HUDEP-2 (cell line): ENCODE measurements at regions not wholly inside any gene's neighbourhood (a gene's known extent, or its start where the extent isn't known, plus 50 kb on each side); places are given as distances from the start of the nearest gene placed in this dataset.
"Not testable (repeated sequence)": the region's sequence is repeated elsewhere in the genome, so short reads cannot be mapped to it uniquely, and the experiment has no call there.

Experiments used
- DNase-seq, 76 experiments: peaks; one replicate each; lab custom pipeline; 2025; ENCODE audit not compliant: unreplicated experiment in 76 of 76; lab: John Stamatoyannopoulos, UW

- no peak for DNase-seq
Measured at GRCh38 chrX:117510453-117510852, 606.2 kb downstream of the KLHL13 start.

GRCh38 chrX:117508021-117508420 is 608.6 kb downstream of the KLHL13 start:
- no peak for DNase-seq

- no peak for DNase-seq
Measured at GRCh38 chrX:117487421-117487820, 629.2 kb downstream of the KLHL13 start.

GRCh38 chrX:117483950-117484349 is 632.7 kb downstream of the KLHL13 start:
- DNase-seq: no peak

GRCh38 chrX:117458243-117458968 is 658.2 kb downstream of the KLHL13 start:
- no peak for DNase-seq

- no peak for DNase-seq
Measured at GRCh38 chrX:117455787-117456186, 660.8 kb downstream of the KLHL13 start.

- no peak for DNase-seq
Measured at GRCh38 chrX:117429501-117429900, 687.1 kb downstream of the KLHL13 start.

GRCh38 chrX:117407449-117408150 is 709.0 kb downstream of the KLHL13 start:
- DNase-seq: no peak

- DNase-seq: no peak
Measured at GRCh38 chrX:117400839-117401238, 715.8 kb downstream of the KLHL13 start.

GRCh38 chrX:117400005-117400404 is 716.6 kb downstream of the KLHL13 start:
- DNase-seq: no peak

GRCh38 chrX:117397844-117398243 is 718.8 kb downstream of the KLHL13 start:
- DNase-seq: no peak

- not testable (repeated sequence) for DNase-seq
Measured at GRCh38 chrX:117394506-117395070, 722.0 kb downstream of the KLHL13 start.

GRCh38 chrX:117392360-117392759 is 724.2 kb downstream of the KLHL13 start:
- not testable (repeated sequence) for DNase-seq

GRCh38 chrX:117376460-117376859 is 740.1 kb downstream of the KLHL13 start:
- no peak for DNase-seq

- DNase-seq: no peak
Measured at GRCh38 chrX:117335209-117335608, 781.4 kb downstream of the KLHL13 start.

- DNase-seq: no peak
Measured at GRCh38 chrX:117327373-117327772, 789.2 kb downstream of the KLHL13 start.

GRCh38 chrX:117325706-117326105 is 790.9 kb downstream of the KLHL13 start:
- peak in 1 of 76 experiments; percentile 0 for DNase-seq

GRCh38 chrX:117305168-117305766 is 811.3 kb downstream of the KLHL13 start:
- DNase-seq: no peak

- DNase-seq: no peak
Measured at GRCh38 chrX:117301086-117301485, 815.5 kb downstream of the KLHL13 start.

GRCh38 chrX:117291760-117292159 is 824.9 kb downstream of the KLHL13 start:
- DNase-seq: no peak

GRCh38 chrX:117274965-117275364 is 812.2 kb upstream of the CT83 start:
- DNase-seq: no peak
